Right lung (tissue), 2 donors: ENCODE measurements at regions not wholly inside any gene's neighbourhood (a gene's known extent, or its start where the extent isn't known, plus 50 kb on each side); places are given as distances from the start of the nearest gene placed in this dataset.
"Not testable (repeated sequence)": the region's sequence is repeated elsewhere in the genome, so short reads cannot be mapped to it uniquely, and the experiment has no call there.

ENCODE experiments used
- DNase-seq, 2 donors: peaks; one replicate each; pipeline ENCODE4 v3.0.0-alpha.2; 2013

- DNase-seq = no peak
These were observed 371.5 kb downstream of the PRELID2 start for GRCh38 chr5:145463634-145464033.

- DNase-seq = no peak
These were observed 372.6 kb downstream of the PRELID2 start for GRCh38 chr5:145462525-145462924.

GRCh38 chr5:145450286-145450885 is 384.8 kb downstream of the PRELID2 start:
- no peak for DNase-seq

GRCh38 chr5:145449794-145450193 is 385.3 kb downstream of the PRELID2 start:
- no peak for DNase-seq

GRCh38 chr5:145446875-145447274 is 388.3 kb downstream of the PRELID2 start:
- DNase-seq = not testable (repeated sequence)

GRCh38 chr5:145446412-145446811 is 388.7 kb downstream of the PRELID2 start:
- no peak for DNase-seq

- no peak for DNase-seq
These were observed 390.1 kb downstream of the PRELID2 start for GRCh38 chr5:145445027-145445426.

GRCh38 chr5:145443964-145444363 is 391.2 kb downstream of the PRELID2 start:
- DNase-seq = no peak

GRCh38 chr5:145443366-145443765 is 391.8 kb downstream of the PRELID2 start:
- DNase-seq = no peak

- not testable (repeated sequence) for DNase-seq
These were observed 392.5 kb downstream of the PRELID2 start for GRCh38 chr5:145442661-145443060.

- DNase-seq = no peak
These were observed 393.9 kb downstream of the PRELID2 start for GRCh38 chr5:145441228-145441627.

GRCh38 chr5:145437627-145438026 is 397.5 kb downstream of the PRELID2 start:
- no peak for DNase-seq

- DNase-seq = no peak
These were observed 402.1 kb downstream of the PRELID2 start for GRCh38 chr5:145433077-145433476.

- no peak for DNase-seq
These were observed 406.0 kb downstream of the PRELID2 start for GRCh38 chr5:145429170-145429569.

GRCh38 chr5:145408048-145408341 is 427.1 kb downstream of the PRELID2 start:
- DNase-seq = no peak

- DNase-seq = no peak
These were observed 427.7 kb downstream of the PRELID2 start for GRCh38 chr5:145407300-145408047.

- DNase-seq = no peak
These were observed 431.1 kb downstream of the PRELID2 start for GRCh38 chr5:145403992-145404391.

GRCh38 chr5:145396888-145397287 is 438.3 kb downstream of the PRELID2 start:
- DNase-seq = no peak

- not testable (repeated sequence) for DNase-seq
These were observed 440.0 kb downstream of the PRELID2 start for GRCh38 chr5:145395151-145395550.

GRCh38 chr5:145393426-145393825 is 441.7 kb downstream of the PRELID2 start:
- DNase-seq = peak; percentile 6 to 21

GRCh38 chr5:145389047-145389446 is 446.1 kb downstream of the PRELID2 start:
- DNase-seq = no peak

- DNase-seq = no peak
These were observed 449.9 kb downstream of the PRELID2 start for GRCh38 chr5:145385276-145385675.

GRCh38 chr5:145378226-145378625 is 456.9 kb downstream of the PRELID2 start:
- DNase-seq = no peak

GRCh38 chr5:145375521-145375920 is 459.6 kb downstream of the PRELID2 start:
- no peak for DNase-seq
